ENCODE measurements at regions not wholly inside any gene's neighbourhood (a gene's known extent, or its start where the extent isn't known, plus 50 kb on each side); places are given as distances from the start of the nearest gene placed in this dataset.

DNA sequence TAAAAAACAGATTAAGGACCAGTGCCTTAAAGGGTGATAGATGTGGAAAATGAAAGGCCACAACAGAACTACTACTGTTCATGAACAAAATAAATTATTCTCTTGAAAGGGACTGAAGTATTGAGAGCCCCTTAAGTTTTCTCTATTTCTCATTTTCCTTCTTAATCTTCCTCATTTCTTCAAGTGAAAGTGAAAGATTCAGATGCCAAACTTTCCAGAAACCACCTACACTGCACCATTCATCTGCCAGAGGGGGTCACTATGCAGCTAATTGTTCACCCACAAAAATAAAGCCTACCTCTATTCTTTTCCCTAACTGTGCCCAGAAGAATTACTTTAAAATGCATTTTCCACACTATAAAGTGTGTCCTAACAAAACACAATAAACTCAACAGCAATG is 140.1 kb downstream of the NR4A2 start:
- no peak for DNase-seq (ENCODE audit: extremely low spot score)
- ChIA-PET POLR2A (no interaction called here), CTCF (interaction anchor here (0.6 kb wide), 1 partner anchor 25 kb away, joined by 3 read pairs; no protein-coding TSS in a partner anchor)
- TF ChIP-seq, protein P1, sequence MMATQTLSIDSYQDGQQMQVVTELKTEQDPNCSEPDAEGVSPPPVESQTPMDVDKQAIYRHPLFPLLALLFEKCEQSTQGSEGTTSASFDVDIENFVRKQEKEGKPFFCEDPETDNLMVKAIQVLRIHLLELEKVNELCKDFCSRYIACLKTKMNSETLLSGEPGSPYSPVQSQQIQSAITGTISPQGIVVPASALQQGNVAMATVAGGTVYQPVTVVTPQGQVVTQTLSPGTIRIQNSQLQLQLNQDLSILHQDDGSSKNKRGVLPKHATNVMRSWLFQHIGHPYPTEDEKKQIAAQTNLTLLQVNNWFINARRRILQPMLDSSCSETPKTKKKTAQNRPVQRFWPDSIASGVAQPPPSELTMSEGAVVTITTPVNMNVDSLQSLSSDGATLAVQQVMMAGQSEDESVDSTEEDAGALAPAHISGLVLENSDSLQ (IDR thresholded peaks at IDR 0.05) = no peak
- no peak for TF ChIP-seq FOXK2 (IDR thresholded peaks at IDR 0.05)
- no peak for TF ChIP-seq LEF1 (IDR thresholded peaks at IDR 0.05; ENCODE audit: borderline replicate concordance)
- TF ChIP-seq SUZ12 (IDR thresholded peaks at IDR 0.05) = no peak
- no peak for TF ChIP-seq BHLHE40 (IDR thresholded peaks at IDR 0.05; ENCODE audit: borderline replicate concordance)
- no peak for TF ChIP-seq ELF4 (IDR thresholded peaks at IDR 0.05)
- TF ChIP-seq ZNF384 (IDR thresholded peaks at IDR 0.05) = no peak
- TF ChIP-seq NFRKB (IDR thresholded peaks at IDR 0.05) = no peak
- TF ChIP-seq FOXM1 (IDR thresholded peaks at IDR 0.05; ENCODE audit: borderline replicate concordance) = no peak
- no peak for TF ChIP-seq HDGF (IDR thresholded peaks at IDR 0.05; ENCODE audit: borderline replicate concordance)
- TF ChIP-seq FOXA1 (IDR thresholded peaks at IDR 0.05) = no peak

DNA sequence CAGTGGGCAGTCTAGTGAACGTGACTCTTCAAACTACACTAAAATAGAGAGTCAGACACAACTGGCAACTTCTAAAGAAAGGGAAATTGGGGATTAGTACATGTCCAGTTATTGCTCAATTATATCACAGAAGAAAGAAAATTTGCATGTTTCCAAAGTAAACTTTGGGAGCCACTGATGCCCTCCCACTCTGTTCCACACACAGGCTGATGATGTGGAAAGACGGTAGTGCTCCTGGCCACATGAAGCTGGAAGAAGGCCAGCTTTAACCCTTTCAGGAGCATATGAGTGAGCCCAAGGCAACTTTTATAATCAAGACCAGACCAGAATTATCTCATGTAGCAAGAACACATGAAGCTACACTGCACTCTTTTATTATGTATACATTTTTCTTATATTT is 141.0 kb downstream of the NR4A2 start:
- no peak for DNase-seq (ENCODE audit: extremely low spot score)
- TF ChIP-seq SP1 (IDR thresholded peaks at IDR 0.05) (no peak), FOXA1 (IDR thresholded peaks at IDR 0.05) (no peak), LEF1 (IDR thresholded peaks at IDR 0.05; ENCODE audit: borderline replicate concordance) (no peak), BHLHE40 (IDR thresholded peaks at IDR 0.05; ENCODE audit: borderline replicate concordance) (no peak), L3MBTL2 (conservative IDR thresholded peaks at IDR 0.05) (no peak), ZNF384 (IDR thresholded peaks at IDR 0.05) (no peak), SUZ12 (IDR thresholded peaks at IDR 0.05) (no peak), ELF4 (IDR thresholded peaks at IDR 0.05) (no peak), HDGF (IDR thresholded peaks at IDR 0.05; ENCODE audit: borderline replicate concordance) (no peak), FOXK2 (IDR thresholded peaks at IDR 0.05) (no peak), TARDBP (IDR thresholded peaks at IDR 0.05) (no peak)
- TF ChIP-seq, protein P1 (IDR thresholded peaks at IDR 0.05) = no peak

DNA sequence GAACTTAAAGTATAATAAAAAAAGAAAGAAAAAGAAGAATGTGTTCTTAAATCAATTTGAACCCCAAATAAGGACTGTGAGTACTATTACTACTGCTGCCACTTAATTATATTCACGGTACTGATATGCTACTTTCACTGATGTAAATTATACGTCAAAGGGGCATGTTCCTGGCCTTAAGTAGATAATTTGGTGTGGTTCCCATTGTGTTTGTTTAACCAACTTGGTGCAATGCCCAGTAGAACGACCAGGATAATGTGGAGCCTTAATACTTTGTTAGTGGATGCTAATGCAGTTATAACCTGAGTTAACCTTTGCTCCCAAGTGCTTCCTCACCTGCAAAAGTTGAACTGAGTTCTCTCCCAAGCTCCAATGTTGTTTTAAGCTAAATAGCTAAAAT is 142.0 kb downstream of the NR4A2 start:
- TF ChIP-seq SUZ12 (IDR thresholded peaks at IDR 0.05) = no peak
- no peak for TF ChIP-seq FOXA1 (IDR thresholded peaks at IDR 0.05)
- no peak for TF ChIP-seq ELF4 (IDR thresholded peaks at IDR 0.05)
- TF ChIP-seq FOXM1 (IDR thresholded peaks at IDR 0.05; ENCODE audit: borderline replicate concordance) = no peak
- TF ChIP-seq HDGF (IDR thresholded peaks at IDR 0.05; ENCODE audit: borderline replicate concordance) = no peak
- TF ChIP-seq SP1 (IDR thresholded peaks at IDR 0.05) = no peak
- no peak for TF ChIP-seq L3MBTL2 (conservative IDR thresholded peaks at IDR 0.05)
- no peak for TF ChIP-seq FOXK2 (IDR thresholded peaks at IDR 0.05)
- TF ChIP-seq CTBP1 (IDR thresholded peaks at IDR 0.05; ENCODE audit: borderline replicate concordance) = no peak
- no peak for TF ChIP-seq BHLHE40 (IDR thresholded peaks at IDR 0.05; ENCODE audit: borderline replicate concordance)
- TF ChIP-seq, protein P1 (IDR thresholded peaks at IDR 0.05) = no peak
- no peak for TF ChIP-seq TARDBP (IDR thresholded peaks at IDR 0.05)
- no peak for TF ChIP-seq NFRKB (IDR thresholded peaks at IDR 0.05)
- TF ChIP-seq ZNF384 (IDR thresholded peaks at IDR 0.05) = no peak
- TF ChIP-seq LEF1 (IDR thresholded peaks at IDR 0.05; ENCODE audit: borderline replicate concordance) = no peak
- ChIA-PET CTCF (no interaction called here), POLR2A (no interaction called here)
- DNase-seq (ENCODE audit: extremely low spot score) = no peak

More for the DNA sequence above, 141.0 kb downstream of the NR4A2 start:
- POLR2A ChIA-PET = no interaction called here
- CTCF ChIA-PET = no interaction called here

DNA sequence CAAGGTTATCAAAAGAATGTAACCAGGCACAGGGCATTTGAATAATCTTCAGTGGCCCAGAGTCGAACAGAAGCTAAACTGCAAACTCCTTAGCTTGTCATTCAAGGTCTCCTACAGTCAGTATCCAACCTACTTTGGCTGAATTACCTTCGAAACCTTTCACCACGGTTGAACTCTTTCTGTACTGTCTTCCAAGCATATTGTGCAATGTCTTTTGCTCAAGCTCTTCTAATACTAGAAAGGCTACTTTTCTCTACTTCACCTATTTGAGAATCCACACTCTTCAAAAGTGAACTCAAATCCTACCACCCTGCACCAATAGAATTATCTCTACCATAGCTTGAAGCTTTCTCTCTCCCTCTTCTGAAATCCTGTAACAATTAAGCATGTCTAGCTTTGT is 142.9 kb downstream of the NR4A2 start:
- CTCF ChIA-PET = no interaction called here
- POLR2A ChIA-PET = no interaction called here
- no peak for DNase-seq (ENCODE audit: extremely low spot score)
- TF ChIP-seq, protein P1 (IDR thresholded peaks at IDR 0.05) = no peak
- TF ChIP-seq L3MBTL2 (conservative IDR thresholded peaks at IDR 0.05) (no peak), SUZ12 (IDR thresholded peaks at IDR 0.05) (no peak), TARDBP (IDR thresholded peaks at IDR 0.05) (no peak), LEF1 (IDR thresholded peaks at IDR 0.05; ENCODE audit: borderline replicate concordance) (no peak), FOXM1 (IDR thresholded peaks at IDR 0.05; ENCODE audit: borderline replicate concordance) (no peak), HDGF (IDR thresholded peaks at IDR 0.05; ENCODE audit: borderline replicate concordance) (no peak), ZNF384 (IDR thresholded peaks at IDR 0.05) (no peak), SP1 (IDR thresholded peaks at IDR 0.05) (no peak)

DNA sequence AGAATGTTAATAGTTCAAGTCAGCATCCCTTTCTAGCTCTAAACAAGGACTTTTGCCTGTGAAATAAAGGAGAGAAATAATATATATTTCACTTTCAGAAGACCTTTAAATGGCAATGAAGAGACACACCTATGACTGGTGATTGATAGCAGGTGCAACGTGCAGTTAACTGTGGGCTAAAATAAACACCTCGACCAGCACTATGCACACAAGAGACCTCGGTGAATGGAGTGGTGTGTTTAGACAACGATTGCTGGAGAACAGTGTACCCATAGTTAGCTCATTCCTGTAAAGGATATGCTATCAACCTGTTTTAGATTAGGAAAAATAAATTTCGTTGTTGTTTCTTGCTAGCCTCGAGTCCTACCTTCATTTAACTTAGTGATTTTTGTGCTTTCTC is 143.4 kb downstream of the NR4A2 start:
- no peak for DNase-seq (ENCODE audit: extremely low spot score)
- ChIA-PET CTCF (no interaction called here), POLR2A (no interaction called here)
- TF ChIP-seq L3MBTL2 (conservative IDR thresholded peaks at IDR 0.05) (no peak), CTBP1 (IDR thresholded peaks at IDR 0.05; ENCODE audit: borderline replicate concordance) (no peak), FOXA1 (IDR thresholded peaks at IDR 0.05) (no peak), FOXK2 (IDR thresholded peaks at IDR 0.05) (no peak), TARDBP (IDR thresholded peaks at IDR 0.05) (no peak), SP1 (IDR thresholded peaks at IDR 0.05) (no peak), ELF4 (IDR thresholded peaks at IDR 0.05) (no peak), ARNT (IDR thresholded peaks at IDR 0.05) (no peak), BHLHE40 (IDR thresholded peaks at IDR 0.05; ENCODE audit: borderline replicate concordance) (no peak), HDGF (IDR thresholded peaks at IDR 0.05; ENCODE audit: borderline replicate concordance) (no peak), NFRKB (IDR thresholded peaks at IDR 0.05) (no peak), FOXM1 (IDR thresholded peaks at IDR 0.05; ENCODE audit: borderline replicate concordance) (no peak), SUZ12 (IDR thresholded peaks at IDR 0.05) (no peak), ZNF384 (IDR thresholded peaks at IDR 0.05) (no peak)
- TF ChIP-seq, protein P1 (IDR thresholded peaks at IDR 0.05) = no peak
